ENCODE measurements at regions not wholly inside any gene's neighbourhood (a gene's known extent, or its start where the extent isn't known, plus 50 kb on each side); places are given as distances from the start of the nearest gene placed in this dataset.

DNA sequence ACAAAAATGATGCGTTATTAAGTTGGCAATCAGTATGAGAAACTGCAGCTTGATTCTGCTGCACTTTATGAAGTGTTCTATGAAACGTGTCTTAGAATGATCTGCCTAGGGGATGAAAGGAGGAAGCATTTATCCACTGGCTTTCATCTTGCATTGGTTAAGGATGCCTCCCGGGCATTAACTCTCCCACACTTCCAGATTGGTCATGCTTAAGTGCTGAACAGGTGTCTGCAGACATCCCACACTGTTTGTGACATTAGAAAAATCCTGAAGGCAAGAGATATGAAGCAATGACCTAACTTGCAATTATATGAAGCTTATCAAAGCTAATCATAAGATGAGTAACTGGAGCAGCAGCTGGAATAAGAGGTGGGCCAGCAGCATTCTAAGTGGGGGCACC is 437.3 kb downstream of the NSUN3 start:
- TF ChIP-seq CTCF (IDR thresholded peaks at IDR 0.05) (no peak), POLR2A (IDR thresholded peaks at IDR 0.05) (no peak)
